Type B pancreatic cell (in vitro differentiated cells): ENCODE measurements at regions not wholly inside any gene's neighbourhood (a gene's known extent, or its start where the extent isn't known, plus 50 kb on each side); places are given as distances from the start of the nearest gene placed in this dataset.

ENCODE experiments used
- DNase-seq: peaks from one replicate; pipeline ENCODE4 v3.0.0; 2021; ENCODE audit warnings: mixed read lengths; ENCODE audit not compliant: unreplicated experiment; ENCODE audit errors: extremely low spot score
- H3K27ac Mint-ChIP-seq: 2 replicates; pipeline ENCODE4 v1.8.0; 2021; ENCODE audit warnings: mild to moderate bottlenecking, mixed read lengths
- H3K27me3 Mint-ChIP-seq: 2 replicates; pipeline ENCODE4 v1.8.0; 2021; ENCODE audit warnings: mixed read lengths
- H3K36me3 Mint-ChIP-seq: 2 replicates; pipeline ENCODE4 v1.8.0; 2021; ENCODE audit warnings: mixed read lengths
- H3K4me1 Mint-ChIP-seq: one replicate; pipeline ENCODE4 v1.8.0; 2021; ENCODE audit warnings: mixed read lengths; ENCODE audit not compliant: unreplicated experiment
- H3K4me3 Mint-ChIP-seq: 2 replicates; pipeline ENCODE4 v1.8.0; 2021; ENCODE audit warnings: mild to moderate bottlenecking, mixed read lengths
- H3K9me3 Mint-ChIP-seq: 2 replicates; pipeline ENCODE4 v1.8.0; 2021; ENCODE audit warnings: mixed read lengths
- CTCF ChIP-seq: fragments of 200-600 bp; sonication (generic); conservative IDR thresholded peaks from 2 replicates; pipeline ENCODE4 v1.5.0; 2021; ENCODE audit warnings: antibody characterized with exemption, mild to moderate bottlenecking

GRCh38 chr14:62097072-62097471, 334.9 kb downstream of the SNAPC1 start:
- TF ChIP-seq CTCF: no peak
- Mint-ChIP-seq H3K27ac (no peak overlapping the region), H3K36me3 (no peaks in the 10 kb centered on the region), H3K27me3 (peaks cover 2% of the 10 kb centered on the region), H3K4me1 (no peaks in the 10 kb centered on the region), H3K4me3 (no peak overlapping the region), H3K9me3 (no peaks in the 10 kb centered on the region)
- DNase-seq: no peak

- H3K27me3 Mint-ChIP-seq: peaks cover 3% of the 10 kb centered on the region
- no peak overlapping the region for H3K27ac Mint-ChIP-seq
- H3K4me1 Mint-ChIP-seq: no peaks in the 10 kb centered on the region
- no peaks in the 10 kb centered on the region for H3K36me3 Mint-ChIP-seq
- DNase-seq: no peak
- TF ChIP-seq CTCF: no peak
- H3K4me3 Mint-ChIP-seq: no peak overlapping the region
- H3K9me3 Mint-ChIP-seq: no peaks in the 10 kb centered on the region
These were observed 335.6 kb downstream of the SNAPC1 start for GRCh38 chr14:62097824-62098223.

GRCh38 chr14:62098357-62098756, 336.1 kb downstream of the SNAPC1 start:
- no peaks in the 10 kb centered on the region for H3K36me3 Mint-ChIP-seq
- no peak overlapping the region for H3K4me3 Mint-ChIP-seq
- H3K4me1 Mint-ChIP-seq: no peaks in the 10 kb centered on the region
- no peak overlapping the region for H3K27ac Mint-ChIP-seq
- TF ChIP-seq CTCF: no peak
- H3K9me3 Mint-ChIP-seq: no peaks in the 10 kb centered on the region
- peaks cover 3% of the 10 kb centered on the region for H3K27me3 Mint-ChIP-seq
- DNase-seq: no peak

- H3K9me3 Mint-ChIP-seq: no peaks in the 10 kb centered on the region
- H3K4me3 Mint-ChIP-seq: no peak overlapping the region
- no peaks in the 10 kb centered on the region for H3K4me1 Mint-ChIP-seq
- no peak overlapping the region for H3K27ac Mint-ChIP-seq
- no peaks in the 10 kb centered on the region for H3K36me3 Mint-ChIP-seq
- no peak for DNase-seq
- H3K27me3 Mint-ChIP-seq: peaks cover 3% of the 10 kb centered on the region
- TF ChIP-seq CTCF: no peak
These were observed 336.9 kb downstream of the SNAPC1 start for GRCh38 chr14:62099091-62099490.

GRCh38 chr14:62101189-62101588, 339.0 kb downstream of the SNAPC1 start:
- DNase-seq: no peak
- Mint-ChIP-seq H3K4me3 (no peak overlapping the region), H3K36me3 (no peaks in the 10 kb centered on the region), H3K27me3 (peaks cover 5% of the 10 kb centered on the region), H3K9me3 (no peaks in the 10 kb centered on the region), H3K27ac (no peak overlapping the region), H3K4me1 (no peaks in the 10 kb centered on the region)
- TF ChIP-seq CTCF: no peak

- Mint-ChIP-seq H3K27me3 (peaks cover 5% of the 10 kb centered on the region), H3K4me1 (no peaks in the 10 kb centered on the region), H3K27ac (no peak overlapping the region), H3K36me3 (no peaks in the 10 kb centered on the region), H3K4me3 (no peak overlapping the region), H3K9me3 (no peaks in the 10 kb centered on the region)
- no peak for DNase-seq
- TF ChIP-seq CTCF: no peak
These were observed 339.6 kb downstream of the SNAPC1 start for GRCh38 chr14:62101673-62102348.
